ENCODE measurements at regions not wholly inside any gene's neighbourhood (a gene's known extent, or its start where the extent isn't known, plus 50 kb on each side); places are given as distances from the start of the nearest gene placed in this dataset.

GRCh38 chr3:107870943-107871638, 219.7 kb downstream of the CD47 start:
- no peak for DNase-seq (ENCODE audit: low read depth)
- H3K4me3 ChIP-seq (ENCODE audit: low read depth, low read length) = no peak overlapping the region
- TF ChIP-seq, protein P1, sequence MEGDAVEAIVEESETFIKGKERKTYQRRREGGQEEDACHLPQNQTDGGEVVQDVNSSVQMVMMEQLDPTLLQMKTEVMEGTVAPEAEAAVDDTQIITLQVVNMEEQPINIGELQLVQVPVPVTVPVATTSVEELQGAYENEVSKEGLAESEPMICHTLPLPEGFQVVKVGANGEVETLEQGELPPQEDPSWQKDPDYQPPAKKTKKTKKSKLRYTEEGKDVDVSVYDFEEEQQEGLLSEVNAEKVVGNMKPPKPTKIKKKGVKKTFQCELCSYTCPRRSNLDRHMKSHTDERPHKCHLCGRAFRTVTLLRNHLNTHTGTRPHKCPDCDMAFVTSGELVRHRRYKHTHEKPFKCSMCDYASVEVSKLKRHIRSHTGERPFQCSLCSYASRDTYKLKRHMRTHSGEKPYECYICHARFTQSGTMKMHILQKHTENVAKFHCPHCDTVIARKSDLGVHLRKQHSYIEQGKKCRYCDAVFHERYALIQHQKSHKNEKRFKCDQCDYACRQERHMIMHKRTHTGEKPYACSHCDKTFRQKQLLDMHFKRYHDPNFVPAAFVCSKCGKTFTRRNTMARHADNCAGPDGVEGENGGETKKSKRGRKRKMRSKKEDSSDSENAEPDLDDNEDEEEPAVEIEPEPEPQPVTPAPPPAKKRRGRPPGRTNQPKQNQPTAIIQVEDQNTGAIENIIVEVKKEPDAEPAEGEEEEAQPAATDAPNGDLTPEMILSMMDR (IDR thresholded peaks at IDR 0.05; ENCODE audit: low read depth, low read length, missing control alignments) = no peak

GRCh38 chr3:107870096-107870495, 220.7 kb downstream of the CD47 start:
- TF ChIP-seq, protein P1 (IDR thresholded peaks at IDR 0.05; ENCODE audit: low read depth, low read length, missing control alignments) = no peak
- DNase-seq (ENCODE audit: low read depth) = no peak
- no peak overlapping the region for H3K4me3 ChIP-seq (ENCODE audit: low read depth, low read length)

DNA sequence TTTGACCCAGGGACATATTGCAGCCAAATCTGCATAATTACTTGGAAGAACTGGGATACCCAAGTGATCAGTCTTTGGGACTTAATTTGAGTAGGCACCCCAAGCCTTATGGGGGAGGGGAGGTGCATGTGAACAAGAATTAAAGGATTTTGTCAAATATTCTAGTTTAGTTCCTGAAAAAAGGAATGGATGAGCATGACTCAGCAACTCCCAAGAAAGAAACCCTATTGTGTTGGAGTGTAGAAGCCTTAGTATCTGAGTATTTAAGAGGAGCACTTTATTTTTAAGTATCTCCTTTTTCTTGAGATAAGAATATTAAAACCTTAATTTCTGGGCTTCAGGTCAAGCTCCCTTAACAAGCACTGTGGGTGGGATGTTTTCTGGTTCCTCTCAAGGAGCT, 222.4 kb downstream of the CD47 start:
- no peak overlapping the region for H3K4me3 ChIP-seq (ENCODE audit: low read depth, low read length)
- DNase-seq (ENCODE audit: low read depth) = no peak
- TF ChIP-seq, protein P1 (IDR thresholded peaks at IDR 0.05; ENCODE audit: low read depth, low read length, missing control alignments) = no peak

DNA sequence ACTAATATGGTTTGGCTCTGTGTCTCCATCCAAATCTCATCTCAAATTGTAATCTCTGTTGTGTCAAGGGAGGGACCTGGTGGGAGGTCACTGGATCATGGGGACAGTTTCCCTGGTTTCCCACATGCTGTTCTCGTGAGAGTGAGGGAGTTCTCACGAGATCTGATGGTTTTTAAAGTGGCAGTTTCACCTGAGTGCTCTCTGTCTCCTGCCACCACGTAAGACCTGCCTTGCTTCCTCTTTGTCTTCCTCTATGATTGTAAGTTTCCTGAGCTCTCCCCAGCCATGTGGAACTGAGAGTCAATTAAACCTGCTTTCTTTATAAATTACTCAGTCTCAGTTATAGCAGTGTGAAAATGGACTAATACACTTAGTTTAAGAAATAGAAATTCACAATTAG, 228.9 kb downstream of the CD47 start:
- TF ChIP-seq, protein P1 (IDR thresholded peaks at IDR 0.05; ENCODE audit: low read depth, low read length, missing control alignments) = no peak
- peak; percentile 52 for DNase-seq (ENCODE audit: low read depth)
- no peak overlapping the region for H3K4me3 ChIP-seq (ENCODE audit: low read depth, low read length)

DNA sequence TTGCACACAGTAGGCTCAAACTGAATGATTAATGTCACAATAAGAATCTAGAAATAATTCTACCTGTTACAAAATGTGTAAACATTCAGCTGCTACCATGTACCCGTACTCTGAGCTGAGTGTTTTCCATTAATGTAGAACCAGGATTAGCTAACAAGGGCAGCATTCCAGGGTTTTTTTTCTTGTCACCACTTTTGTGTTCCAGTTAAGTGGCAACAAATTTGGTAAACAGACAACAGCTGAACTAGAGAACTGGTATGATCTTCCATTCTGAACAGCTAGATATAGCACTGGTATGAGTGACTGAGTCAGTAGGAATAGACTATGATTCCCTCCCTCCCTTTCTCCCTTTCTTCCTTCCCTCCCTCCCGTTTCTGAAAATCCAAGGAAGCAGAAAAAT, 229.4 kb downstream of the CD47 start:
- TF ChIP-seq, protein P1 (IDR thresholded peaks at IDR 0.05; ENCODE audit: low read depth, low read length, missing control alignments) = no peak
- no peak overlapping the region for H3K4me3 ChIP-seq (ENCODE audit: low read depth, low read length)

More for the DNA sequence above, 229.4 kb downstream of the CD47 start:
- no peak for DNase-seq (ENCODE audit: low read depth)

Data from GM12864 (cell line).